Activated CD4-positive, alpha-beta memory T cell treated with anti-CD3 and anti-CD28 coated beads for 36 hours (primary cell): ENCODE measurements at regions not wholly inside any gene's neighbourhood (a gene's known extent, or its start where the extent isn't known, plus 50 kb on each side); places are given as distances from the start of the nearest gene placed in this dataset.
"Not testable (repeated sequence)": the region's sequence is repeated elsewhere in the genome, so short reads cannot be mapped to it uniquely, and the experiment has no call there.

ENCODE experiments used
- CTCF ChIA-PET: fragments of 350-600 bp; sonication (Branson Sonifier 250); formaldehyde crosslinking; loops from one replicate; lab custom pipeline; 2021; ENCODE audit warnings: antibody characterized with exemption, inconsistent platforms; lab: Charles Lee
- POLR2A ChIA-PET: fragments of 350-600 bp; sonication (Branson Sonifier 250); formaldehyde crosslinking; loops from one replicate; lab custom pipeline; 2021; ENCODE audit warnings: antibody characterized with exemption; lab: Charles Lee
- DNase-seq: peaks from one replicate; pipeline ENCODE4 v3.0.0-alpha.2; 2020
- H3K27ac Mint-ChIP-seq: one replicate; pipeline ENCODE4 v1.8.0; 2021; ENCODE audit warnings: mixed read lengths
- H3K27me3 Mint-ChIP-seq: one replicate; pipeline ENCODE4 v1.8.0; 2021; ENCODE audit warnings: mixed read lengths
- H3K36me3 Mint-ChIP-seq: one replicate; pipeline ENCODE4 v1.8.0; 2021; ENCODE audit warnings: mixed read lengths
- H3K4me1 Mint-ChIP-seq: one replicate; pipeline ENCODE4 v1.8.0; 2021; ENCODE audit warnings: low read depth, mixed read lengths
- H3K4me3 Mint-ChIP-seq: one replicate; pipeline ENCODE4 v1.8.0; 2021; ENCODE audit warnings: mild to moderate bottlenecking, mixed read lengths
- H3K9me3 Mint-ChIP-seq: one replicate; pipeline ENCODE4 v1.8.0; 2021; ENCODE audit warnings: mixed read lengths
- intact Hi-C: fragments of 100-400 bp; cut with micrococcal nuclease; formaldehyde crosslinking; loops from one replicate; pipeline ENCODE4 v1.15.1; 2023

DNA sequence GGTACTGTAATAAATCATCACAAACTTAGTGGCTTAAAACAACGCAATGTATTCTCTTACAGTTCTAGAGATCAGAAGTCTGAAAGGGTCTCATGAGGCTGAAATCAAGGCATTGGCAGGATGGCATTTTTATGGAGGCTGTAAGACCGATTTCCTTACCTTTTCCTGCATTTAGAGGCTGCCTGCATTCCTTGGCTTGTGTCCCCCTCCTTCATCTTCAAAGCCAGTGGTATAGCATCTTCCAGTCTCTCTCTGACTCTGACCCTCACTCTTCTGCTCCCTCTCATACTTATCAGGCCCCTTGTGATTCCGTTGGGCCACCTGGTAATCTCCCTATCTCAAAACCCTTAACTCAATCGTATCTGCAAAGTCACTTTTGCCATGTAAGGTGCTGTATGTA lies 258.2 kb upstream of the JADE1 start:
- Mint-ChIP-seq H3K4me1 (peaks cover 14% of the 10 kb centered on the region), H3K9me3 (no peaks in the 10 kb centered on the region), H3K36me3 (no peaks in the 10 kb centered on the region), H3K4me3 (no peak overlapping the region), H3K27me3 (peaks cover 12% of the 10 kb centered on the region), H3K27ac (no peak overlapping the region)
- intact Hi-C loops = loop anchor here (5.0 to 10.0 kb wide), 2 partner anchors 261 to 266 kb away; partner anchors contain the start of gene PGRMC2
- ChIA-PET CTCF (interaction anchor here (3.8 kb wide), 1 partner anchor 23 kb away, joined by 21 read pairs; no protein-coding TSS in a partner anchor), POLR2A (no interaction called here)
- no peak for DNase-seq

DNA sequence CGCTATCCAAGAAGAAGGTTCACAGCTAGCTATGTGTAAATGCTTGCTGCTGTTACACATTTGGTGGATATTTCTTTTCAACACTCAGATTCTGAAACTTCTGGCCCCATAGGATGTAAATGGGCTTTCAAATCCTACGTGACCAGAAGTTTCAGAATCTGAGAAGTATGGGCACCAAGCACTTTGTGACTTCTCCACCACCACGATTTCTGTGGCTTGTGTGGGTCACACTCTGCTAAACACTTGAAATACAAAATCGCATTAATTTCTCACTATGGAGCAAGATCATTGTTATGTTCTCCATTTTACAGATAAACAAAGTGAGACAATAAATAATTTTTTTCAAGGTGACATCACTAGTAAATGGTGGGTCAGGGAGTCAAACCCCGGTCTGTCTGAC lies 259.4 kb upstream of the JADE1 start:
- intact Hi-C loops = loop anchor here (5.0 to 10.0 kb wide), 2 partner anchors 262 to 265 kb away; partner anchors contain the start of gene PGRMC2
- Mint-ChIP-seq H3K36me3 (no peaks in the 10 kb centered on the region), H3K27ac (no peak overlapping the region)

DNA sequence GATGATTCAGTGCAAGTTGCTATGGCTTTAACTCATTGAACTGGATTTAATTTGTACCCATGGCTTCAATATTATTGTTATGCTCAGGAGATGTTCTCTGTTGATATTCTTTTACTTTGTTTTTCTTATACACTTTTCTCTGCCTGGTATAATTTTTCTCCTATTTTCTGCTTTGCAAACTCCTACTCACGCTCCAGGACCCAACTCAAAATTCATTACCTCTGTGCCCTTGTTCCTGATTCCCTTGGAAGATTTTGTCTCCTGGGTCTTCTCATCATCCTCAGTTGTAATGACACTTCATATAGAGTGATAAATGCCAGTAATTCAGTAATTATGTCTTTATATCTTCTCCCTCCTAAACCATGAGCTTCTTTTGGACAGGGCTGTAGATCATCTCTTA lies 259.9 kb upstream of the JADE1 start:
- intact Hi-C loops = loop anchor here (5.0 to 10.0 kb wide), 2 partner anchors 263 to 265 kb away; partner anchors contain the start of gene PGRMC2
- DNase-seq = no peak
- ChIA-PET POLR2A (no interaction called here), CTCF (no interaction called here)
- Mint-ChIP-seq H3K9me3 (no peaks in the 10 kb centered on the region), H3K27me3 (peaks cover 10% of the 10 kb centered on the region), H3K4me1 (peaks cover 14% of the 10 kb centered on the region), H3K36me3 (no peaks in the 10 kb centered on the region), H3K27ac (no peak overlapping the region), H3K4me3 (no peak overlapping the region)

More for the DNA sequence above, 259.4 kb upstream of the JADE1 start:
- Mint-ChIP-seq H3K4me1 (peaks cover 14% of the 10 kb centered on the region), H3K9me3 (no peaks in the 10 kb centered on the region), H3K27me3 (peaks cover 10% of the 10 kb centered on the region), H3K4me3 (no peak overlapping the region)
- ChIA-PET CTCF (no interaction called here), POLR2A (no interaction called here)
- DNase-seq = no peak

DNA sequence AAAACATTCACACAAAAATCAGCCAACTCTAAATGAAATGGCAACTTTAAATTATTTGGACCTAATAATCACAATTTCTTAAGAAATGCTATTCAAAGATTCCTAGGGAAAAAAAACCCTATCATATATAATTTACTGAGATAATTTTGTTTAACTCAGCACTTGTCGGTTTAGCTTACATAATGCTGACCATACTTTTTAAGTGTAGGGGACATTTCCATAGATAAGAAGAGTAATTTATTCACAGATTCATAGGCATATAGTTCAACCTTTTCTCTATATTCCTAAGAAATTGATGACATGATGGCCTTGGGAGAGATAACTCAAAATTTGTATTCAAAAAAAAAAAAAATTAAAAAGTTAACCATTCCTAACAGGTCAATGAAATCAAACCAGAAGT lies 260.8 kb upstream of the PGRMC2 start:
- ChIA-PET CTCF (no interaction called here), POLR2A (no interaction called here)
- peaks cover 10% of the 10 kb centered on the region for H3K27me3 Mint-ChIP-seq
- no peak overlapping the region for H3K27ac Mint-ChIP-seq
- H3K9me3 Mint-ChIP-seq = no peaks in the 10 kb centered on the region
- H3K4me3 Mint-ChIP-seq = no peak overlapping the region
- intact Hi-C loops = no loop called here
- H3K4me1 Mint-ChIP-seq = peaks cover 9% of the 10 kb centered on the region
- no peaks in the 10 kb centered on the region for H3K36me3 Mint-ChIP-seq
- DNase-seq = no peak

DNA sequence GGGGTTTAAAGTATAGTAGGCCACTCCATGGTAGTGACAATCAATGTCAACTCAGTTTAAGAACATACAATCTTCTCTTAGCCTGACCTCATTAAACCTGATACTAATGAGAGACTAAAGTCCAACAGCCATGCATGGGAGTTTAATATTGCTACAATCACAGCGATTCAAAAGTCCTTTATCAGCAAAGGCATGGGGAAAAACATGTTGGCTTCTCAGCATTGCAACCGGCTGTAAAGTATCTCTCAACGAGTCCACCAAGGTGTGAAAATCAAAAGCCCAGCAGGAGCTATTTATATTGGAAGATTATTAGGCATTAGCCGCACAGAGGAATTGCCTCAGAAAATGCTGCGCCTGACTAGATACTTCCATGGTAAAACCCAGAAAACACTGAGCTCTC lies 256.7 kb upstream of the PGRMC2 start:
- no peaks in the 10 kb centered on the region for H3K4me1 Mint-ChIP-seq
- H3K27me3 Mint-ChIP-seq = no peaks in the 10 kb centered on the region
- H3K36me3 Mint-ChIP-seq = no peaks in the 10 kb centered on the region
- no peaks in the 10 kb centered on the region for H3K9me3 Mint-ChIP-seq
- intact Hi-C loops = no loop called here
- H3K27ac Mint-ChIP-seq = no peak overlapping the region
- DNase-seq = no peak
- ChIA-PET POLR2A (no interaction called here), CTCF (no interaction called here)
- no peak overlapping the region for H3K4me3 Mint-ChIP-seq

- DNase-seq = no peak
- no peak overlapping the region for H3K4me3 Mint-ChIP-seq
- intact Hi-C loops = no loop called here
- CTCF ChIA-PET = no interaction called here
- no peaks in the 10 kb centered on the region for H3K4me1 Mint-ChIP-seq
- H3K27me3 Mint-ChIP-seq = no peaks in the 10 kb centered on the region
- H3K9me3 Mint-ChIP-seq = no peaks in the 10 kb centered on the region
- no peaks in the 10 kb centered on the region for H3K36me3 Mint-ChIP-seq
- H3K27ac Mint-ChIP-seq = no peak overlapping the region
- POLR2A ChIA-PET = no interaction called here
Measured at GRCh38 chr4:128543696-128544095, 256.1 kb upstream of the PGRMC2 start.

DNA sequence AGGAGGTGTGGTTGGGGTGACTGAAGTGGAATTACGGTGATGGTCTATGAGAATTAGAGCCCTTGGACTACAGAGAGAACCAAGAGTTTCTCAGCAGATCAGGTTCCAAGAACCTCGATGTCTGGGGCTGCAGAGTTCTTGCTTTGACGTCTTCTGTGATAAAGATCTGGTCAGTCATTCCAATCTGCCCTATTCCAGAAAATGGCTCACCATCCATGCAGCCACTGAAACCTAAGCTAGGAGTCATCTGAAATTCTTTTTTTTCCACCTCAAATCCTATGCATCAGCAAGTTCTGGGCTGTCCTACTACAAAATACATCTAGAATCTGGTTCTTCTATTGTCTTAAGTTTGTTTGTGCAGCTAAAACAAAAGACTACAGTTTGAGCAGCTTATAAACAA lies 254.4 kb upstream of the PGRMC2 start:
- Mint-ChIP-seq H3K27me3 (no peaks in the 10 kb centered on the region), H3K4me1 (no peaks in the 10 kb centered on the region), H3K4me3 (no peak overlapping the region), H3K36me3 (no peaks in the 10 kb centered on the region), H3K27ac (no peak overlapping the region), H3K9me3 (no peaks in the 10 kb centered on the region)
- DNase-seq = no peak
- CTCF ChIA-PET = interaction anchor here (1.1 kb wide), 1 partner anchor 32 kb away, joined by 4 read pairs; no protein-coding TSS in a partner anchor
- POLR2A ChIA-PET = no interaction called here
- intact Hi-C loops = no loop called here

- Mint-ChIP-seq H3K4me3 (no peak overlapping the region), H3K36me3 (no peaks in the 10 kb centered on the region), H3K9me3 (no peaks in the 10 kb centered on the region), H3K27ac (no peak overlapping the region), H3K4me1 (no peaks in the 10 kb centered on the region), H3K27me3 (no peaks in the 10 kb centered on the region)
- intact Hi-C loops = no loop called here
- DNase-seq = no peak
- CTCF ChIA-PET = no interaction called here
- POLR2A ChIA-PET = no interaction called here
Measured at GRCh38 chr4:128540122-128540521, 252.5 kb upstream of the PGRMC2 start.

GRCh38 chr4:128538111-128538882 lies 250.7 kb upstream of the PGRMC2 start:
- intact Hi-C loops = no loop called here
- H3K36me3 Mint-ChIP-seq = no peaks in the 10 kb centered on the region
- H3K9me3 Mint-ChIP-seq = no peaks in the 10 kb centered on the region
- no peak overlapping the region for H3K27ac Mint-ChIP-seq
- H3K27me3 Mint-ChIP-seq = no peaks in the 10 kb centered on the region
- ChIA-PET POLR2A (no interaction called here), CTCF (no interaction called here)
- DNase-seq = no peak
- H3K4me3 Mint-ChIP-seq = no peak overlapping the region
- no peaks in the 10 kb centered on the region for H3K4me1 Mint-ChIP-seq

GRCh38 chr4:128536746-128537145 lies 249.1 kb upstream of the PGRMC2 start:
- no peaks in the 10 kb centered on the region for H3K36me3 Mint-ChIP-seq
- H3K4me3 Mint-ChIP-seq = no peak overlapping the region
- intact Hi-C loops = no loop called here
- CTCF ChIA-PET = no interaction called here
- no peak overlapping the region for H3K27ac Mint-ChIP-seq
- no peaks in the 10 kb centered on the region for H3K9me3 Mint-ChIP-seq
- no peaks in the 10 kb centered on the region for H3K4me1 Mint-ChIP-seq
- POLR2A ChIA-PET = no interaction called here
- no peak for DNase-seq
- no peaks in the 10 kb centered on the region for H3K27me3 Mint-ChIP-seq

GRCh38 chr4:128535510-128535909 lies 247.9 kb upstream of the PGRMC2 start:
- H3K36me3 Mint-ChIP-seq, H3K27ac Mint-ChIP-seq, H3K9me3 Mint-ChIP-seq: not testable (repeated sequence)

DNA sequence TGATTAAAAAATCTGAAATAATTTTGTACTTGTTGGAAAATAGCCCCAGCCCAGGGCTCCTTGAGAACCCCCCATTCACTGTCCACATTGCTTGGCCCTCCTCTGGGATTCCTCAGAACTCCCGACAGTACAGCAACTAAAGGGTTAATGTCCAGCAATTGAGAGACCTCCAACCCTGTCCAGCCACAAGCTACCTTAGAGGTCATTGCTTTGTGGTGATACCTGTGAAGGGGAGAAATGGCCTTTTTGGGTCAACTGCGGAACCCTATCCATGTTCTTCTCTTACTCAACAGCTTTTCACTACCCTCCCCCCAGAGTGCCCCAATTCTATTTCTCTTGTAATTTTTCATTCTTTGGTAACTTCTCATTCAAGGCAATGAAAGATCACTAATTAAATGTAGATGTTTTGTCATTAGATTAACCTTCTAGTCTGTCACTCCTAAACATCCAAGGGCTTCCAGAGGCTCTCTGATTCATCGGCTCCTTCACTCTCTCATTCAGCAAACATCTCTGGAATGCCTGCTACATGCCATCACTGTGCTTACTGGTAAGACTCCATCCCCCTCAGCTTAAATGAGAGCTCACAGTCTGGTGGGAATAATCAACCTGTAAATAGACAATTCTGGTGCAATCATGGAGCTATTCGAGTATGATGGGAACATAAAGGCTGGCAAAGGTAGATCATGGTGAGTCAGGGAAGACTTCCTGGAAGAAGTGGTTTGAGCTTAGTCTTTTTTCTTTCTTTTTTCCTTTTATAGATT lies 241.4 kb upstream of the PGRMC2 start:
- H3K27ac Mint-ChIP-seq = no peak overlapping the region
- ChIA-PET CTCF (interaction anchor here (0.7 kb wide), 1 partner anchor 24 kb away, joined by 3 read pairs; no protein-coding TSS in a partner anchor), POLR2A (no interaction called here)
- DNase-seq = no peak
- intact Hi-C loops = no loop called here
- no peak overlapping the region for H3K4me3 Mint-ChIP-seq
- no peaks in the 10 kb centered on the region for H3K36me3 Mint-ChIP-seq
- peaks cover 1% of the 10 kb centered on the region for H3K27me3 Mint-ChIP-seq
- no peaks in the 10 kb centered on the region for H3K9me3 Mint-ChIP-seq
- peaks cover 3% of the 10 kb centered on the region for H3K4me1 Mint-ChIP-seq

More at GRCh38 chr4:128535510-128535909, 247.9 kb upstream of the PGRMC2 start:
- CTCF ChIA-PET, H3K27me3 Mint-ChIP-seq, intact Hi-C loops, H3K4me3 Mint-ChIP-seq, DNase-seq, H3K4me1 Mint-ChIP-seq, POLR2A ChIA-PET: not testable (repeated sequence)
